ENCODE measurements at regions not wholly inside any gene's neighbourhood (a gene's known extent, or its start where the extent isn't known, plus 50 kb on each side); places are given as distances from the start of the nearest gene placed in this dataset.

DNA sequence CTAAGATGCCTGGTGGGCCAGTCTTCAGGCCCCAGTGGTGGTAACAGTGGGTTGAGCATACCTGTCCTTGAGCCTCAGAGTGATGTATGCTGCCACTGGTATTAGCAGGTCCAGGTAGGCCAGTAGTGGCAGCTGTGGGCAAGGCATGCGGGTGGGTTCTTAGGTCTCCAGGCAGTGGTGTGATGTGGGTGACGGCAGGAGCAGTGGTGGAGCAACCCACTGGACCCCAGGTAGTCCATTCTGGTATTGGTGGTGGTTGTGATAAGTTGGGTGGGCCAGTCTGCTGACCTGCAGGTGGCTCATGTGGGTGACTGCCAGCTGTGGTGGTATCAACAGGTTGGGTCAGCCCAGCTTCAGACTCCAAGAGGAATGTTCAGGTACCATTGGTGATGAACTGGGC lies 165.0 kb upstream of the GORAB start:
- no peak overlapping the region for H3K27ac ChIP-seq
- TF ChIP-seq CTCF (IDR thresholded peaks at IDR 0.05) (no peak), POLR2A (IDR thresholded peaks at IDR 0.05) (no peak)
- H3K4me3 ChIP-seq, result no peak overlapping the region
- no peaks in the 10 kb centered on the region for H3K27me3 ChIP-seq
- H3K9me3 ChIP-seq, result no peaks in the 10 kb centered on the region
- intact Hi-C loops (cut with DNase I), result no loop called here
- no peaks in the 10 kb centered on the region for H3K36me3 ChIP-seq
- no peak for DNase-seq
- 92 to 100% methylated on average over 2 of the region's 2 CpGs for WGBS, 2 donors
- H3K4me1 ChIP-seq, result no peaks in the 10 kb centered on the region

DNA sequence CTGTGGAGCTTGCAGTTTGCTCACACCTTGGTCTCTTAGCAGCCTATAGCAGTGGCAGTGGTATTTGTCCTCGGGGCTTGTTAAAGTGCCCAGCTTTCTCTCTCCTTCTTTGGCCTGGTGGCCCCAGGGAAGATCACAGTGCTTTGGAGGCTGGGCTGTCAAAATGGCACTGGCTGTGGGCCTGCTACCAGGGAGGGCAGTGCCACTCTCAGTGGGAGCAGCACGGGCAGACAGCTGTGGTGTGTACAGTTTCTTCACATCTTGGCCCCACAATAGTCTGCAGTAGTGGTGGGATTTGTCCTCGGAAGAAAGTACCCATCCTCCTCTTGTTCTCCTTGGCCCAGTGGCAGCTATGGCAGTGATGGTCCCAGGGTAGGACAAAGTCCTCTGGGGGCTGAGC lies 164.4 kb upstream of the GORAB start:
- H3K36me3 ChIP-seq, result no peaks in the 10 kb centered on the region
- DNase-seq, result no peak
- no peaks in the 10 kb centered on the region for H3K4me1 ChIP-seq
- H3K27me3 ChIP-seq, result no peaks in the 10 kb centered on the region
- 78 to 80% methylated on average over 1 to 3 of the region's 3 CpGs for WGBS, 2 donors
- TF ChIP-seq CTCF (IDR thresholded peaks at IDR 0.05), result no peak
- TF ChIP-seq POLR2A (IDR thresholded peaks at IDR 0.05), result no peak
- H3K9me3 ChIP-seq, result no peaks in the 10 kb centered on the region
- H3K4me3 ChIP-seq, result no peak overlapping the region
- no peak overlapping the region for H3K27ac ChIP-seq
- intact Hi-C loops (cut with DNase I), result no loop called here

DNA sequence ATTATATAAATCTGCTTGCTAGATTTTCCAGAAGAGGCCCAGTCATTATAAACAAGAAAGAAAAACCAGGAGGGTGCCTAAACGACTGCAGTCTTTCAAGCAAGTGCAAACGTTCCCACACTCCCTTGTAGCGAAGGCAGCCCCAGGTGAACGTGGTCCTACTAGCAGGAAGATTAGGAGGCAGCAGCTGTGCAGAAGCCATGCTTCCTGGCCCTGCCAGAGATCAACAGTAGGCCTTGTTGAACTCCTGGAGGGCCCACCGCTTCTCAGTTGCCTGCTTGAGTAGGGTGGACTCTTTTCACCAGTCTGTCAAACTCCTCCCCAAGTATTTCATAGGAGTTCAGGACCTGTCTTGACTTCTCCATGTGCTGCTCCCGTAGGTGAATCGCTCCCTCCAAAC lies 163.0 kb upstream of the GORAB start:
- WGBS, 2 donors, result 62 to 91% methylated on average over 6 to 7 of the region's 7 CpGs
- Histone ChIP-seq H3K36me3 (no peaks in the 10 kb centered on the region), H3K9me3 (no peaks in the 10 kb centered on the region), H3K4me3 (no peak overlapping the region), H3K27me3 (no peaks in the 10 kb centered on the region), H3K4me1 (no peaks in the 10 kb centered on the region), H3K27ac (no peak overlapping the region)
- TF ChIP-seq POLR2A (IDR thresholded peaks at IDR 0.05) (no peak), CTCF (IDR thresholded peaks at IDR 0.05) (no peak)
- intact Hi-C loops (cut with DNase I), result no loop called here
- DNase-seq, result no peak

GRCh38 chr1:170369417-170369816 lies 162.5 kb upstream of the GORAB start:
- intact Hi-C loops (cut with DNase I), result no loop called here
- H3K36me3 ChIP-seq, result no peaks in the 10 kb centered on the region
- no peak for TF ChIP-seq CTCF (IDR thresholded peaks at IDR 0.05)
- no peak for TF ChIP-seq POLR2A (IDR thresholded peaks at IDR 0.05)

DNA sequence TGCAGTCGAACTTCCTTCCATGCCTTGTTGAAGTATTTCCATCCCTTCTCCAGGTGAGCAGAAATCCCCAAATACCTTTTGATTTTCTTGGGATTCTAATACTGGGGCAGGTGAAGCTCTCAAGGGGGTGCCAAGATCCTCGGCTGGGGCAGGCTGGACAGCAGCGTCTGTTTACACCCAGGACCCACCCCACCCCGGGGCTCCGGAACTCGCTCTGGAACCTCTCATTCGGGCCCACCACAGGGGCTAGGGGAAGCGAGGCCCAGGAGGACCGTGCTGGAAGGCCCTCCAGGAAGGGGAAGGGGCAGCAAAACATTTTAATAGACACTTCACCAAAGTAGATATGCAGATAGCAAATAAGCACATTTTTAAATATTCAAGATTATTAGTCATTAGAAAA lies 161.9 kb upstream of the GORAB start:
- H3K27ac ChIP-seq, result no peak overlapping the region
- 97 to 100% methylated on average over 2 to 9 of the region's 9 CpGs for WGBS, 2 donors

More at GRCh38 chr1:170369417-170369816, 162.5 kb upstream of the GORAB start:
- DNase-seq, result no peak
- no peak overlapping the region for H3K27ac ChIP-seq
- H3K4me1 ChIP-seq, result no peaks in the 10 kb centered on the region
- no peak overlapping the region for H3K4me3 ChIP-seq
- no peaks in the 10 kb centered on the region for H3K9me3 ChIP-seq
- H3K27me3 ChIP-seq, result no peaks in the 10 kb centered on the region
- 83% methylated on average over 4 of the region's 4 CpGs for WGBS, 2 donors

More for the DNA sequence above, 161.9 kb upstream of the GORAB start:
- H3K9me3 ChIP-seq, result no peaks in the 10 kb centered on the region
- intact Hi-C loops (cut with DNase I), result no loop called here
- H3K27me3 ChIP-seq, result no peaks in the 10 kb centered on the region
- DNase-seq, result no peak
- H3K4me1 ChIP-seq, result no peaks in the 10 kb centered on the region
- no peak for TF ChIP-seq POLR2A (IDR thresholded peaks at IDR 0.05)
- no peak for TF ChIP-seq CTCF (IDR thresholded peaks at IDR 0.05)
- H3K36me3 ChIP-seq, result no peaks in the 10 kb centered on the region
- H3K4me3 ChIP-seq, result no peak overlapping the region
